GM20431 (cell line): ENCODE measurements at regions not wholly inside any gene's neighbourhood (a gene's known extent, or its start where the extent isn't known, plus 50 kb on each side); places are given as distances from the start of the nearest gene placed in this dataset.
"Not testable (repeated sequence)": the region's sequence is repeated elsewhere in the genome, so short reads cannot be mapped to it uniquely, and the experiment has no call there.

ENCODE experiments used
- in situ Hi-C: fragments of 300-500 bp; cut with MseI, MboI; formaldehyde crosslinking; loops from one replicate; pipeline ENCODE4 v1.15.0; 2020; ENCODE audit warnings: low sequenced_read_pairs; ENCODE audit not compliant: unreplicated experiment

- in situ Hi-C loops: loop anchor here (25.0 kb wide), 1 partner anchor 216 kb away; no protein-coding TSS in a partner anchor
Observed at GRCh38 chr17:33945646-33946546, 309.2 kb upstream of the CCL2 start.

GRCh38 chr17:33947762-33948161 is 307.3 kb upstream of the CCL2 start:
- in situ Hi-C loops: loop anchor here (25.0 kb wide), 1 partner anchor 215 kb away; no protein-coding TSS in a partner anchor

- in situ Hi-C loops: loop anchor here (25.0 kb wide), 1 partner anchor 214 kb away; no protein-coding TSS in a partner anchor
Observed at GRCh38 chr17:33948309-33948708, 306.8 kb upstream of the CCL2 start.

GRCh38 chr17:33949100-33949499 is 306.0 kb upstream of the CCL2 start:
- in situ Hi-C loops: loop anchor here (25.0 kb wide), 1 partner anchor 213 kb away; no protein-coding TSS in a partner anchor

GRCh38 chr17:33950061-33950460 is 305.0 kb upstream of the CCL2 start:
- in situ Hi-C loops: no loop called here

GRCh38 chr17:33952425-33952824 is 302.7 kb upstream of the CCL2 start:
- in situ Hi-C loops: no loop called here

GRCh38 chr17:33954597-33954996 is 300.5 kb upstream of the CCL2 start:
- in situ Hi-C loops: no loop called here

- in situ Hi-C loops: no loop called here
Observed at GRCh38 chr17:33955461-33955860, 299.6 kb upstream of the CCL2 start.

- in situ Hi-C loops: not testable (repeated sequence)
Observed at GRCh38 chr17:33959098-33959497, 296.0 kb upstream of the CCL2 start.

GRCh38 chr17:33962857-33963655 is 292.0 kb upstream of the CCL2 start:
- in situ Hi-C loops: no loop called here

- in situ Hi-C loops: no loop called here
Observed at GRCh38 chr17:33964344-33964979, 290.6 kb upstream of the CCL2 start.

GRCh38 chr17:33966410-33967059 is 288.6 kb upstream of the CCL2 start:
- in situ Hi-C loops: no loop called here

GRCh38 chr17:33967608-33968349 is 287.3 kb upstream of the CCL2 start:
- in situ Hi-C loops: no loop called here

- in situ Hi-C loops: no loop called here
Observed at GRCh38 chr17:33968350-33969044, 286.6 kb upstream of the CCL2 start.

GRCh38 chr17:33970279-33970678 is 284.8 kb upstream of the CCL2 start:
- in situ Hi-C loops: no loop called here

- in situ Hi-C loops: no loop called here
Observed at GRCh38 chr17:33972763-33973162, 282.3 kb upstream of the CCL2 start.

GRCh38 chr17:33973491-33973890 is 281.6 kb upstream of the CCL2 start:
- in situ Hi-C loops: no loop called here

- in situ Hi-C loops: no loop called here
Observed at GRCh38 chr17:33974276-33974675, 280.8 kb upstream of the CCL2 start.

GRCh38 chr17:33976831-33977230 is 278.3 kb upstream of the CCL2 start:
- in situ Hi-C loops: no loop called here
